Mesothelial cell of epicardium (in vitro differentiated cells): ENCODE measurements at regions not wholly inside any gene's neighbourhood (a gene's known extent, or its start where the extent isn't known, plus 50 kb on each side); places are given as distances from the start of the nearest gene placed in this dataset.

ENCODE experiments used
- DNase-seq, 2 experiments: peaks; one replicate each; pipeline ENCODE4 v3.0.0; 2021; ENCODE audit warnings: low spot score in 2 of 2; ENCODE audit not compliant: unreplicated experiment in 2 of 2
- H3K27ac Mint-ChIP-seq: 2 replicates; pipeline ENCODE4 v1.8.0; 2021; ENCODE audit warnings: mixed read lengths
- H3K27me3 Mint-ChIP-seq: 2 replicates; pipeline ENCODE4 v1.8.0; 2021; ENCODE audit warnings: low read depth, mixed read lengths
- H3K36me3 Mint-ChIP-seq: 2 replicates; pipeline ENCODE4 v1.8.0; 2021; ENCODE audit warnings: mixed read lengths
- H3K4me1 Mint-ChIP-seq: 2 replicates; pipeline ENCODE4 v1.8.0; 2021; ENCODE audit warnings: mixed read lengths
- H3K4me3 Mint-ChIP-seq: 2 replicates; pipeline ENCODE4 v1.8.0; 2021; ENCODE audit warnings: mild to moderate bottlenecking, moderate library complexity, mixed read lengths
- H3K9me3 Mint-ChIP-seq: 2 replicates; pipeline ENCODE4 v1.8.0; 2021; ENCODE audit warnings: mixed read lengths
- TF ChIP-seq, protein P1 (sequence below): fragments of 200-600 bp; sonication (generic); IDR thresholded peaks from one replicate; pipeline ENCODE4 v1.5.0; 2021; ENCODE audit warnings: antibody characterized with exemption; ENCODE audit not compliant: unreplicated experiment

DNA sequence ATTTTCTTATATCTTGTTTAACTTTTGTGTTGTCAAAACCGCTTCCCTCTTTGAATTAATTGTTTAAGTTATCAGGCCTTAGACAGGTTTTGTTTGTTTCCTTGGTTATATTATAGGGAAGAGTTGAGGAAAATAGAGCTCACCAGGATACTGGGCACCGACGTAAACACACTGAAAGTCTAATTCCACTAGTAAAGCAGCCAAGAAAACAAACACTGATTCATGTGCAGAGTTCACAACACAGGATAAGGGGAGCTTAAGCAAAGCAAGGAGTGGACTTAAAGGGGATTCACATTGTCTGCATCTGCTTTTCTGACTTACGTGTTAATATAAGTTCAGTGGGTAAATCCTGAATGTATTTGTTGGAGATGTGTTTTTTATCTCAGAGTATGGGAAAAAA, 139.0 kb upstream of the CDH6 start:
- Mint-ChIP-seq H3K4me3 (no peak overlapping the region), H3K27ac (no peak overlapping the region), H3K27me3 (no peaks in the 10 kb centered on the region), H3K4me1 (peaks cover 2% of the 10 kb centered on the region), H3K36me3 (no peaks in the 10 kb centered on the region), H3K9me3 (peaks cover 9% of the 10 kb centered on the region)
- TF ChIP-seq, protein P1, sequence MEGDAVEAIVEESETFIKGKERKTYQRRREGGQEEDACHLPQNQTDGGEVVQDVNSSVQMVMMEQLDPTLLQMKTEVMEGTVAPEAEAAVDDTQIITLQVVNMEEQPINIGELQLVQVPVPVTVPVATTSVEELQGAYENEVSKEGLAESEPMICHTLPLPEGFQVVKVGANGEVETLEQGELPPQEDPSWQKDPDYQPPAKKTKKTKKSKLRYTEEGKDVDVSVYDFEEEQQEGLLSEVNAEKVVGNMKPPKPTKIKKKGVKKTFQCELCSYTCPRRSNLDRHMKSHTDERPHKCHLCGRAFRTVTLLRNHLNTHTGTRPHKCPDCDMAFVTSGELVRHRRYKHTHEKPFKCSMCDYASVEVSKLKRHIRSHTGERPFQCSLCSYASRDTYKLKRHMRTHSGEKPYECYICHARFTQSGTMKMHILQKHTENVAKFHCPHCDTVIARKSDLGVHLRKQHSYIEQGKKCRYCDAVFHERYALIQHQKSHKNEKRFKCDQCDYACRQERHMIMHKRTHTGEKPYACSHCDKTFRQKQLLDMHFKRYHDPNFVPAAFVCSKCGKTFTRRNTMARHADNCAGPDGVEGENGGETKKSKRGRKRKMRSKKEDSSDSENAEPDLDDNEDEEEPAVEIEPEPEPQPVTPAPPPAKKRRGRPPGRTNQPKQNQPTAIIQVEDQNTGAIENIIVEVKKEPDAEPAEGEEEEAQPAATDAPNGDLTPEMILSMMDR, result no peak
- DNase-seq, result no peak

DNA sequence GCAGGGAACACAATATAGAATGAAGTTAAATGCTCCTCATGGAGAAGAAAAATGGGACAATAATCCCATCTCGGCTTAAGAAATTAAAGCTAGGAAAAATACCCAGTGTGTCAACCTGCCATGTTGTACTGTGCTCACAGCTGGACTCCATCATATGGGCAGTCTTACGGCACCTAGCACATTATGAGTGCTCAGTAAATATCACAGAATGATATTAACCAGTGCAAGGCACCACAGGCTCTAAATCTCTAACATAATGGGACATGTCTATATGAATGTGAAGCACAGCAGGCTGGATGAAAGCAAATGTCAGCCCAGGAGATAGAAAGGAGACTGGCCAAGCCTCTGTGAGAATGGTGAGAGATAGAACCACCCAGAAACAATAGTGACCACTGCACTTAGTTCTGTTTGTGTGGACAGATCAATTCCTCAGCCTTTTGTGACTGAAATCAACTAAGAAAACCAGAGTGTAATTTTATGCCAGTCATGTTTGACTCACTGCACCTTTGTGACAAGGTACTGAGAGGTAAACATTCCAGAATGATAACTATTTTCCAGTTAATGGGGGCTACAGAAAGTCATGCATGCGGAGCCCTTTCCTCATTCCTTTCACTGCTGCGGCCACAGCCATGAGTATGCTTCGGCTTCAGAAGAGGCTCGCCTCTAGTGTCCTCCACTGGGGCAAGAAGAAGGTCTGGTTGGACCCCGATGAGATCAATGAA, 140.4 kb upstream of the CDH6 start:
- Mint-ChIP-seq H3K4me1 (peaks cover 12% of the 10 kb centered on the region), H3K27ac (no peak overlapping the region), H3K9me3 (peaks cover 4% of the 10 kb centered on the region), H3K36me3 (no peaks in the 10 kb centered on the region), H3K27me3 (no peaks in the 10 kb centered on the region), H3K4me3 (no peak overlapping the region)
- DNase-seq, result no peak
- TF ChIP-seq, protein P1, result no peak

DNA sequence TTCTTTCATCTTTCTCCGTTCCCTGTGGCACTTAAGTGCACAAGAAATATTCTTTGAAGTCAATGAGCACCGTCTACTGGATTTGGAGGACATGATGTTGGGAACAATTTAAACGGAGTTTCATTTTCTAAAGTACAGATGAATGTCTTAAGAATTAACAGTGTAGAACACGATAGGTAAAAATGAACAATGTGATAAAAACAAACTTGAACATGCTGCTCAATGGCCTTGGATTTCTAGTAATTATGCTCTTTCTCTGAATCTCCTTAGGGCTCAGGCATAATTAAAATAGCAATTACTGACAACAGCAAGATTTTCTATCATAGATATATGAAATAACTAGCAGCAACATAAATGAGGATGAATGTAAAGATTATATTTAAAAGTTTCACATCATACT, 142.2 kb upstream of the CDH6 start:
- H3K4me1 Mint-ChIP-seq, result peaks cover 15% of the 10 kb centered on the region

DNA sequence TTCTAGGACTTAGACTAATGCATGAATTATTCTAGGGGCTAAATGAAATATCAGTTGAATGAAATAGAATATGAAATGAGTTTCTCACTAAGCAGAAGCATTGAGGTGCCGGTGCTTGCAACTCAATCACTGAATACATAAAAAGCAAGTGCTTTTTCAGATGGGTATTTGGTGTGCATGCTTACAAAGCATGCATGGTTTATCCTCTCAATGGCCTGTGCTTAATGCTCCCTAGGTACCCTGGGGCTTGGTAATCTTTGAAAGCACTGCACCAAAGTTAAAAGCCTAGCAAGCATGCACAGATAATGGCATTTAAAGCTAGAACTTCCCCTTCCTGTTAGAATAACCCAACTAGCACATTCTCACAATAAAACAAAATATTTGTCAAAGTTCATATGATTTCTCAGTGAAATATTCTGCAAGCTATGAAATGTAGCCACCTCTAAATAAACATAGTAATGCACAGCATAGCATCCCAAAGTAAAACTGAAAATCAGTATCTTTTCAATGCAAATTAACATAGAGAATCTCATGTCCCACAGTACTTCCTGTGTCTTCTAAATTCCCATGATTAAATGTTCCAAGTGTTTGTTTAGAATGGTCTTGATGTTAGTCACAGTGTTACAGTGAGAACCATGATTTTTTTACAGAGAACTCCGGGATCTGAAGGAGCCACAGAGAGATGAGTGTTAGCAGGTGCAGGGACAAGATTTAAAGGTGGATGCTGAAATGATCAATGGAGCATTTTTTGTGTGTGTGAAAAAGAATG, 143.4 kb upstream of the CDH6 start:
- Mint-ChIP-seq H3K4me3 (no peak overlapping the region), H3K4me1 (peaks cover 15% of the 10 kb centered on the region), H3K27me3 (no peaks in the 10 kb centered on the region), H3K9me3 (no peaks in the 10 kb centered on the region), H3K36me3 (no peaks in the 10 kb centered on the region), H3K27ac (no peak overlapping the region)
- no peak for DNase-seq
- TF ChIP-seq, protein P1, result no peak

More for the DNA sequence above, 142.2 kb upstream of the CDH6 start:
- Mint-ChIP-seq H3K4me3 (no peak overlapping the region), H3K27me3 (no peaks in the 10 kb centered on the region), H3K36me3 (no peaks in the 10 kb centered on the region), H3K27ac (no peak overlapping the region), H3K9me3 (peaks cover 4% of the 10 kb centered on the region)
- TF ChIP-seq, protein P1, result no peak
- DNase-seq, result no peak

DNA sequence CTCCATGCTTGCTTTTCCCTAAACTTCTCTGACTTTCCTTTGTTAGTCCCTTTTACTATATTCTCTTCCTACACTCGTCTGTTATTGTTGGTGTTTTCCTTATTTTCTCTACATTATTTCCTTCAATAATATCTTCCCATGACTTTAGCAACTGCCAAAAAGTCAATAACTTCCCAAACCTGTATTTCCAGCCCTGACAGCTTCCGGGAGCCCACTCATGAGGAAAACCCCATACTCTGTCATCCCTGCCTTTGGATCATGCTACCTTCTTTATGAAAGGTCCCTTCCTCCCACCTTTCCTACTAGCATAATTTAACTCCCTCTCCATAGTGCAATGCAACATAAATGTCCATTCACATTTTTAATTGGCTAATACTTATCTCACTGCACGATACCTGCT, 144.0 kb upstream of the CDH6 start:
- H3K4me1 Mint-ChIP-seq, result peaks cover 15% of the 10 kb centered on the region
- no peaks in the 10 kb centered on the region for H3K9me3 Mint-ChIP-seq
- no peaks in the 10 kb centered on the region for H3K27me3 Mint-ChIP-seq
- no peak overlapping the region for H3K27ac Mint-ChIP-seq
- DNase-seq, result no peak
- H3K4me3 Mint-ChIP-seq, result no peak overlapping the region
- no peaks in the 10 kb centered on the region for H3K36me3 Mint-ChIP-seq
- TF ChIP-seq, protein P1, result no peak
